ENCODE measurements at regions not wholly inside any gene's neighbourhood (a gene's known extent, or its start where the extent isn't known, plus 50 kb on each side); places are given as distances from the start of the nearest gene placed in this dataset.

- Mint-ChIP-seq H3K4me1 (peaks cover 60% of the 10 kb centered on the region), H3K9me3 (peaks cover 13% of the 10 kb centered on the region; the same call in 1 of the 2 replicates), H3K27ac (no peak overlapping the region), H3K4me3 (no peak overlapping the region), H3K27me3 (ENCODE audit: low read depth) (no peaks in the 10 kb centered on the region), H3K36me3 (peaks cover 6% of the 10 kb centered on the region)
- TF ChIP-seq ZNF425 (CRISPR knock-in tag; conservative IDR thresholded peaks at IDR 0.05) = no peak
- TF ChIP-seq GRHL2 (CRISPR knock-in tag; IDR thresholded peaks at IDR 0.05; ENCODE audit: insufficient replicate concordance, severe bottlenecking) = no peak
- TF ChIP-seq GABPB1 (CRISPR knock-in tag; IDR thresholded peaks at IDR 0.05) = no peak
- TF ChIP-seq RORB (CRISPR knock-in tag; IDR thresholded peaks at IDR 0.05) = no peak
- TF ChIP-seq ETV6 (CRISPR knock-in tag; IDR thresholded peaks at IDR 0.05) = no peak
- TF ChIP-seq ATF3 (CRISPR knock-in tag; conservative IDR thresholded peaks at IDR 0.05) = no peak
- TF ChIP-seq TEAD1 (CRISPR knock-in tag; IDR thresholded peaks at IDR 0.05) = no peak
- no peak for TF ChIP-seq STAT6 (CRISPR knock-in tag; conservative IDR thresholded peaks at IDR 0.05; ENCODE audit: low read depth)
- no peak for TF ChIP-seq ZNF532 (CRISPR knock-in tag; IDR thresholded peaks at IDR 0.05; ENCODE audit: borderline replicate concordance)
- TF ChIP-seq ZNF512 (CRISPR knock-in tag; IDR thresholded peaks at IDR 0.05; ENCODE audit: borderline replicate concordance) = no peak
- TF ChIP-seq CBFB (CRISPR knock-in tag; IDR thresholded peaks at IDR 0.05; ENCODE audit: low read depth) = no peak
- no peak for TF ChIP-seq FOXJ3 (CRISPR knock-in tag; IDR thresholded peaks at IDR 0.05; ENCODE audit: borderline replicate concordance)
- TF ChIP-seq PRDM15 (CRISPR knock-in tag; IDR thresholded peaks at IDR 0.05) = no peak
- POLR2A ChIA-PET = no interaction called here
- ATAC-seq (no peak), DNase-seq (ENCODE audit: low spot score) (no peak)
- CTCF ChIA-PET = no interaction called here
Measured at GRCh38 chr4:11976726-11977263, 548.1 kb upstream of the HS3ST1 start.
